ENCODE measurements at regions not wholly inside any gene's neighbourhood (a gene's known extent, or its start where the extent isn't known, plus 50 kb on each side); places are given as distances from the start of the nearest gene placed in this dataset.

- no peak for DNase-seq (ENCODE audit: low spot score)
Observed at GRCh38 chr6:43982084-43982625, 145.1 kb downstream of the MRPL14 start.

- DNase-seq (ENCODE audit: low spot score) = no peak
Observed at GRCh38 chr6:43981363-43981990, 145.8 kb downstream of the MRPL14 start.

GRCh38 chr6:43980004-43980795, 147.1 kb downstream of the MRPL14 start:
- DNase-seq (ENCODE audit: low spot score) = no peak

GRCh38 chr6:43979525-43979924, 147.7 kb downstream of the MRPL14 start:
- no peak for DNase-seq (ENCODE audit: low spot score)

- no peak for DNase-seq (ENCODE audit: low spot score)
Observed at GRCh38 chr6:43978473-43979346, 148.5 kb downstream of the MRPL14 start.

GRCh38 chr6:43977404-43978111, 149.7 kb downstream of the MRPL14 start:
- no peak for DNase-seq (ENCODE audit: low spot score)

- no peak for DNase-seq (ENCODE audit: low spot score)
Observed at GRCh38 chr6:43976706-43977403, 150.4 kb downstream of the MRPL14 start.

- DNase-seq (ENCODE audit: low spot score) = no peak
Observed at GRCh38 chr6:43974643-43975230, 152.5 kb downstream of the MRPL14 start.

GRCh38 chr6:43973357-43973756, 153.9 kb downstream of the MRPL14 start:
- DNase-seq (ENCODE audit: low spot score) = no peak

- DNase-seq (ENCODE audit: low spot score) = no peak
Observed at GRCh38 chr6:43972913-43973300, 154.3 kb downstream of the MRPL14 start.

GRCh38 chr6:43972179-43972912, 154.9 kb downstream of the MRPL14 start:
- DNase-seq (ENCODE audit: low spot score) = no peak

GRCh38 chr6:43971776-43972126, 155.5 kb downstream of the MRPL14 start:
- no peak for DNase-seq (ENCODE audit: low spot score)

GRCh38 chr6:43970913-43971775, 156.1 kb downstream of the MRPL14 start:
- no peak for DNase-seq (ENCODE audit: low spot score)

- no peak for DNase-seq (ENCODE audit: low spot score)
Observed at GRCh38 chr6:43970068-43970912, 157.0 kb downstream of the MRPL14 start.

GRCh38 chr6:43969158-43969981, 157.9 kb downstream of the MRPL14 start:
- peak; percentile 27 for DNase-seq (ENCODE audit: low spot score)

GRCh38 chr6:43968110-43968965, 158.9 kb downstream of the MRPL14 start:
- DNase-seq (ENCODE audit: low spot score) = peak; percentile 69
